KMS-11 (cell line): ENCODE measurements at regions not wholly inside any gene's neighbourhood (a gene's known extent, or its start where the extent isn't known, plus 50 kb on each side); places are given as distances from the start of the nearest gene placed in this dataset.

ENCODE experiments used
- H2AFZ ChIP-seq: fragments of 200-600 bp; sonication (generic); 2 replicates; pipeline ENCODE4 v1.6.1; 2016; ENCODE audit warnings: antibody characterized with exemption, mixed run types, low read depth
- H3K27ac ChIP-seq: fragments of 200-600 bp; sonication (generic); 2 replicates; pipeline ENCODE4 v1.6.1; 2016; ENCODE audit warnings: mild to moderate bottlenecking, mixed run types
- H3K27me3 ChIP-seq: fragments of 200-600 bp; sonication (generic); 2 replicates; pipeline ENCODE4 v1.6.1; 2017; ENCODE audit warnings: mild to moderate bottlenecking, low read depth, mixed run types, moderate library complexity; ENCODE audit not compliant: insufficient read depth
- H3K36me3 ChIP-seq: fragments of 200-600 bp; sonication (generic); 2 replicates; pipeline ENCODE4 v1.6.1; 2017; ENCODE audit warnings: mild to moderate bottlenecking, mixed run types; ENCODE audit not compliant: insufficient read depth
- H3K4me1 ChIP-seq: fragments of 200-600 bp; sonication (generic); 2 replicates; pipeline ENCODE4 v1.6.1; 2016; ENCODE audit warnings: mild to moderate bottlenecking, low read depth, mixed run types; ENCODE audit not compliant: poor library complexity, severe bottlenecking
- H3K4me2 ChIP-seq: fragments of 200-600 bp; sonication (generic); 2 replicates; pipeline ENCODE4 v1.7.0; 2016; ENCODE audit warnings: mild to moderate bottlenecking, mixed run types
- H3K4me3 ChIP-seq: fragments of 200-600 bp; sonication (generic); IDR thresholded peaks from 2 replicates; pipeline ENCODE4 v1.6.1; 2017; ENCODE audit warnings: low read depth, low read length, mixed read lengths; ENCODE audit not compliant: insufficient read depth
- H3K79me2 ChIP-seq: fragments of 200-600 bp; sonication (generic); 2 replicates; pipeline ENCODE4 v1.6.1; 2016; ENCODE audit warnings: low read depth, mixed run types; ENCODE audit not compliant: insufficient read depth
- H3K9ac ChIP-seq: fragments of 200-600 bp; sonication (generic); 2 replicates; pipeline ENCODE4 v1.6.1; 2016; ENCODE audit warnings: mild to moderate bottlenecking, mixed run types
- H4K20me1 ChIP-seq: fragments of 200-600 bp; sonication (generic); 2 replicates; pipeline ENCODE4 v1.6.1; 2016; ENCODE audit warnings: mild to moderate bottlenecking, mixed run types; ENCODE audit not compliant: insufficient read depth
- TF ChIP-seq, protein P1 (sequence below): fragments of 200-600 bp; sonication (generic); conservative IDR thresholded peaks from 2 replicates; pipeline ENCODE4 v1.6.1; 2017; ENCODE audit warnings: low read depth, mild to moderate bottlenecking, antibody characterized with exemption, low read length, moderate library complexity, mixed read lengths

DNA sequence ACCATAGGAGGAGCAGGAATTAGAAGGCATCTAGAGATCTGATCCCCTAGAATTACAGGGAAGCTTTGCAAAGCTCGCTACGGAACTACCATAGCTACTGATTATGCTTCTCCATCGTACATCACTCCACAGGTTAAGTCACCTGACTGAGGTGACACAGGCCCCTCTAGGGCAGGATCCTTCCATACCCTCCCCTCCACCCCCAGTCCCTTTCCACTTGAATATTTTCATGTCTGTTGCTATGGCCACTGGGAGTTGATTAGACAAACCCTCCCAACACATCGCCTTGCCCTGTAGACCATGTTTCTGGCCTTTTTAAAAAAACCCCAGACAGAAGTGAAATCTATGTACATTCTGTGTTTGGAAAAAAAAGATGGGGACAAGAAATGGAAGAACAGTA is 287.1 kb downstream of the SOX9 start:
- H3K4me2 ChIP-seq, result no peak overlapping the region
- H3K4me3 ChIP-seq, result no peak overlapping the region
- no peaks in the 10 kb centered on the region for H3K79me2 ChIP-seq
- no peaks in the 10 kb centered on the region for H3K4me1 ChIP-seq
- TF ChIP-seq, protein P1, sequence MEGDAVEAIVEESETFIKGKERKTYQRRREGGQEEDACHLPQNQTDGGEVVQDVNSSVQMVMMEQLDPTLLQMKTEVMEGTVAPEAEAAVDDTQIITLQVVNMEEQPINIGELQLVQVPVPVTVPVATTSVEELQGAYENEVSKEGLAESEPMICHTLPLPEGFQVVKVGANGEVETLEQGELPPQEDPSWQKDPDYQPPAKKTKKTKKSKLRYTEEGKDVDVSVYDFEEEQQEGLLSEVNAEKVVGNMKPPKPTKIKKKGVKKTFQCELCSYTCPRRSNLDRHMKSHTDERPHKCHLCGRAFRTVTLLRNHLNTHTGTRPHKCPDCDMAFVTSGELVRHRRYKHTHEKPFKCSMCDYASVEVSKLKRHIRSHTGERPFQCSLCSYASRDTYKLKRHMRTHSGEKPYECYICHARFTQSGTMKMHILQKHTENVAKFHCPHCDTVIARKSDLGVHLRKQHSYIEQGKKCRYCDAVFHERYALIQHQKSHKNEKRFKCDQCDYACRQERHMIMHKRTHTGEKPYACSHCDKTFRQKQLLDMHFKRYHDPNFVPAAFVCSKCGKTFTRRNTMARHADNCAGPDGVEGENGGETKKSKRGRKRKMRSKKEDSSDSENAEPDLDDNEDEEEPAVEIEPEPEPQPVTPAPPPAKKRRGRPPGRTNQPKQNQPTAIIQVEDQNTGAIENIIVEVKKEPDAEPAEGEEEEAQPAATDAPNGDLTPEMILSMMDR, result no peak
- H2AFZ ChIP-seq, result no peak overlapping the region
- H3K27me3 ChIP-seq, result no peaks in the 10 kb centered on the region
- H3K9ac ChIP-seq, result no peak overlapping the region
- H3K27ac ChIP-seq, result no peak overlapping the region
- no peaks in the 10 kb centered on the region for H4K20me1 ChIP-seq
- H3K36me3 ChIP-seq, result no peaks in the 10 kb centered on the region

DNA sequence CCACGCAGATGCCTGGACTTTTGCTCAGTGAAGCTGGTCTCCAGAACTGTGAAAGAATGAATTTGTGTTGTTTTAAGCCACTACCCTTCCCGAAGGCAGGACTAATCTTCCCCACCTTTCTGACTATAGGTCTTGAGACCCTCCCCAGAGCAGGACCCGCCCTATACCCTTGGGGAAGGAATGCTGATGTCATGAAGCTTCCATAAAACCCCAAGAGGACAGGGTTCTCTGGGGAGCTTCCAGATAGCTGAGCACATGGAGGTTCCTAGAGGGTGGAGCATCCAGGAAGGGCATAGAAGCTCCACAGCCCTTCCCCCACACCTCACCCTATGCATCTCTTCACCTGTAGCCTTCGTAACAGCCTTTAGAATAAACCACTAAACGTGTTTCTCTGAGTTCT is 287.8 kb downstream of the SOX9 start:
- Histone ChIP-seq H3K4me1 (no peaks in the 10 kb centered on the region), H3K36me3 (no peaks in the 10 kb centered on the region), H3K4me2 (no peak overlapping the region), H3K27ac (no peak overlapping the region), H3K4me3 (no peak overlapping the region), H4K20me1 (no peaks in the 10 kb centered on the region), H3K27me3 (no peaks in the 10 kb centered on the region), H3K79me2 (no peaks in the 10 kb centered on the region), H2AFZ (no peak overlapping the region), H3K9ac (no peak overlapping the region)
- TF ChIP-seq, protein P1, result no peak

DNA sequence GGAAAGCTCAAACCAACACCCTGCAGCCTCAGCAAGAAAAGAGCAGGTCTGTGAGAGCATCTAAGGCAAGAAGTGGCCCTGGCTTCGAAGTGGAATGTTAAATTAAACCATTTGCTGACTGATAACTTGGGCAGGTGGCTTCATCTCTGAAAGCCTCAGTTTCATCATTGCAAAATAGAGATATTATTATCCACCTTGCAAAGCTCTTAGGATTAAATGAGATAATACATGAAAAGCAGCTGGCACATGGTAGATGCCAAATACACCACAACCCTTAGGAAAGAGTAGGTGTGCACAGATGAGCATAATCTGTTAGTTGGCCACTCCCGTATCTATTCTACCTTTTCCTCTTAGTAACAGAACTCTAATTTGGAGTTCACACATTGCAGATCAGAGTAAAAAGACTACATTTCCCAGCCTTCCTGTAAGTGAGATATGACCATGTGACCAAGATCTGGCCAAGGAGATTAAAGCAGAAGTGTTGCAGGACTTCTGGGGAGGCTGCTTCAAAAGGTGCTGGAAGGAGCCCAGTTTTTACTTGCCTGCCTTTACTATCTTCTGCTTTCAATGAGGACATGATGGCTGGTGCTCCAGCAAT is 288.7 kb downstream of the SOX9 start:
- Histone ChIP-seq H3K27me3 (no peaks in the 10 kb centered on the region), H3K9ac (no peak overlapping the region), H3K79me2 (no peaks in the 10 kb centered on the region), H2AFZ (no peak overlapping the region), H3K36me3 (no peaks in the 10 kb centered on the region), H3K4me2 (no peak overlapping the region), H3K27ac (no peak overlapping the region), H3K4me1 (no peaks in the 10 kb centered on the region), H3K4me3 (no peak overlapping the region), H4K20me1 (no peaks in the 10 kb centered on the region)
- TF ChIP-seq, protein P1, result no peak

DNA sequence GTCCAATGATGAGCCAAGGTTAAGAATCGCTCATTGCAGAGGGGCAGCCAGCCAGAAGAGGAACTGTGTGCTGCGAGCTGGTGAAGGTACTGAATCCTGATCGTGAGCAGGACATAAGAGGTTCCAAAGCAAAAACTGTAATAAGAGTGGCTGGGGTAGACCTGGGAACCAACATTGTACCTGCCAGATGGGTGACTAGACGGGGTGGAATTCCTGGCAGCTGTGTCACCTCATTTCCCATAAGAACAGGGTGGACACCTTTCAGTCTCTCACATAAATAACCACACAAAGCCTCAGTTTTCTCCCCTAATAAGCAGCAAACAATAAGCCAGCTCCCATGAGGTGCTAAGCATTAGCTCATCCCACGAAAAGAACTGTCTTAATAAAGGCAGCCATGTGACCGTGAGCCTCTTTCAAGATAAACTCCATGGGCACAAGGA is 290.3 kb downstream of the SOX9 start:
- no peak overlapping the region for H3K27ac ChIP-seq
- H3K4me1 ChIP-seq, result no peaks in the 10 kb centered on the region
- H3K27me3 ChIP-seq, result no peaks in the 10 kb centered on the region
- no peaks in the 10 kb centered on the region for H3K36me3 ChIP-seq
- H3K4me3 ChIP-seq, result no peak overlapping the region
- no peaks in the 10 kb centered on the region for H4K20me1 ChIP-seq
- no peaks in the 10 kb centered on the region for H3K79me2 ChIP-seq
- TF ChIP-seq, protein P1, result no peak
- H2AFZ ChIP-seq, result no peak overlapping the region
- no peak overlapping the region for H3K4me2 ChIP-seq
- no peak overlapping the region for H3K9ac ChIP-seq
